GM19035 (cell line): ENCODE measurements at regions not wholly inside any gene's neighbourhood (a gene's known extent, or its start where the extent isn't known, plus 50 kb on each side); places are given as distances from the start of the nearest gene placed in this dataset.

Source experiments
- ATAC-seq: cut with Tn5 transposase; IDR thresholded peaks from one replicate; pipeline ENCODE4 v1.9.1; 2021; ENCODE audit not compliant: unreplicated experiment

DNA sequence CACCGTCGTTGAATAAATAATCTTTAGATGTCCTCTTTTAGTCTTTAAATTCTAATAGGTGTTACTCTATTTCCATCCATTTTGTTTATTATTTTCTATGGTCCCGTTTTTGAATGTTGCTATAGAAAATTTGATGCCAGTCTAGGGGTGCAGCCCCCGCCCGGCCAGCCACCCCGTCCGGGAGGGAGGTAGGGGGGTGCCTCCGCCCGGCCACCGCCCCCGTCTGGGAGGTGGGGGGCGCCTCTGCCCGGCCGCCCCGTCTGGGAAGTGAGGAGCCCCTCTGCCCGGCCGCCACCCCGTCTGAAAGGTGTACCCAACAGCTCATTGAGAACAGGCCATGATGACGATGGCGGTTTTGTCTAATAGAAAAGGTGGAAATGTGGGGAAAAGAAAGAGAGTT, 2372.2 kb upstream of the WWC1 start:
- ATAC-seq: no peak

- ATAC-seq: no peak
Measured at GRCh38 chr5:165920655-165921054, 2370.8 kb upstream of the WWC1 start.

GRCh38 chr5:165928971-165929370, 2362.5 kb upstream of the WWC1 start:
- ATAC-seq: no peak

GRCh38 chr5:165940541-165940940, 2350.9 kb upstream of the WWC1 start:
- ATAC-seq: no peak

GRCh38 chr5:165956854-165957253, 2334.6 kb upstream of the WWC1 start:
- ATAC-seq: no peak

- ATAC-seq: no peak
Measured at GRCh38 chr5:165981671-165982070, 2309.8 kb upstream of the WWC1 start.

DNA sequence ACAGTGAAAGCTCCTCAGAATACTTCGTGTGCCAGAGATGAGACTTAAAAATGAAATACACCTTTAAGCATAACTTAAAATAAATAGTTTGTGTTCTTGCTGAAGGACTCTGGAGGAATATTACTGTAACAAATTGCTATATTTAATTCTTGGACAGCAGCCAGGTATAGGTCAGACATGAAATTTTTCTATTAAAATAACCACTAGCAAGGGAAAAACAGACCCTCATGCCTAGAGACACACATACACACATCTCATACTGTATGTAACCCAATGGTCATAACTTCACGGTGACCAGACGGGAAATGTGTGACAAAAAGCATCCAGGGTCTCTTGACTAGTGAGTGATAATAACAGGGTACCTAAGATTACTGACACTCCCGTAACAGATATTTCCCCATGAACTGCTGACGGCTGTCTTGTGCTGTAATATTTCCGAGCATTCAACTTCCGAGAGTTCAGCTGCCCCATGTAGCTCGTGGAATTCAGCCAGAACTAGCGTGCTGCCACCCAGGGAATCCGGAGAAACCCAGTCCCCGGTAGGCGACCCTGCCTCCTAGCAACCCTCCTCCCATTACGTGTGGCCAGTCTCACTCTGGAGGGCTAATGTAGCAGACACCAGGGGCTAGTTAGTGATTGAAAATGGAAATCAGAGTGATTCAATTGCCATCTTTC, 2295.1 kb upstream of the WWC1 start:
- ATAC-seq: no peak

GRCh38 chr5:165999693-166000320, 2291.6 kb upstream of the WWC1 start:
- ATAC-seq: no peak

- no peak for ATAC-seq
Measured at GRCh38 chr5:166004006-166004405, 2287.4 kb upstream of the WWC1 start.

GRCh38 chr5:166013415-166013814, 2278.0 kb upstream of the WWC1 start:
- no peak for ATAC-seq

DNA sequence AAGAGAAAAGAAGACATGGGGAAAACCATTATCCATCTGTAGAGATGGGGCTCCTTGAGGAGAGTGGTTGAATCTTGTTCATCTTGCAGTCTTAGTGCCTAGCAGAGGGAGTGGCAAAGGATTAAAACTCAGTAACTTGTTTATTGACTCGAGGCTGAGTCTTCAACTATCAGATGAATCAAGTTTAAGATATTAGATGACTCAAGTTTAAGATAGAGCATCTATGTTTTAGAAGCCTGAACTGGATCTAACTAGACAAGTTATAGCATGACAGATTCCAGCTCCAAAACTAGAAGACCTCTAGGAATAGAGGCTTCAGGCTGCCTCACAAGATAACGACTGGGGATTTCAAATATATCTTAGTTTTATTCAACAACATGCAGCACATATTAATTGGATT, 2277.2 kb upstream of the WWC1 start:
- ATAC-seq: no peak

- no peak for ATAC-seq
Measured at GRCh38 chr5:166018716-166019115, 2272.7 kb upstream of the WWC1 start.

DNA sequence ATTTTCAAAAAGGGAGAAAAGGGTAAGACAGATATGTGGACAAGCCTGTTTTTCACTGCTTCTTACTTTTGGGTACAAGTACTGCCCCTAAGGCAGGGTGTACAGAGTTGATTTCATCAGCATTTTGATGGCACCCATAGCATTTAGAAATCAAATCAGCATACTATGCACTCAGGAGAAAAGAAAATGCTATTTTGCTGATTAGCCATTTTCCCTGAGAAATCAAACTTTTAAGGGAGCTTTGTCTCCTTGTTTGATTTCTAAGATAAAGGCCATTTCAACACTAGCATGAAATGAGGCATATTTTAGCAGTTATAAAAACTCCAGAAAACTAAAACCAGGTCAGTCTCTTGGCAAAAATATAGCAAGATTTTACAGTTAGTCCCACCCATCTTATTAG, 2269.4 kb upstream of the WWC1 start:
- no peak for ATAC-seq

GRCh38 chr5:166024970-166025369, 2266.5 kb upstream of the WWC1 start:
- no peak for ATAC-seq

DNA sequence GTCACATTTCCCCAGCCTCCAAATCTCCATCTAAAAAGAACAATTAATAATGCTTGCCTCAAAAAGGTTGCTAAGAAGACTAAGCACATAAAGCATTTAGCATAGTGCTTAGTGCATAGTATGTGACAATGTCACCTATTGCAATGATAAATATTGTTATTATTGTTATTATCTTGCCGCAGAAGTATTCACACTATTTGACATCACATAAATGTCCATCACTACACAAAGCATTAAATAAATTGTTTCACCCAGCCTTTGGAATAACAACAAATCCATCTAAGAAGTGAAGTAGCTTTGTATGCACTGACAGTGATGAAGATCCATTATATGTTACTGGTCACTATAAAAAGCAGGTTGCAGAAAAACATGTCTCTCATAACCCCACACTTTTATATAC, 2263.9 kb upstream of the WWC1 start:
- no peak for ATAC-seq

- ATAC-seq: no peak
Measured at GRCh38 chr5:166031926-166032325, 2259.5 kb upstream of the WWC1 start.

- no peak for ATAC-seq
Measured at GRCh38 chr5:166032601-166033000, 2258.8 kb upstream of the WWC1 start.

GRCh38 chr5:166045961-166046360, 2245.5 kb upstream of the WWC1 start:
- ATAC-seq: no peak

DNA sequence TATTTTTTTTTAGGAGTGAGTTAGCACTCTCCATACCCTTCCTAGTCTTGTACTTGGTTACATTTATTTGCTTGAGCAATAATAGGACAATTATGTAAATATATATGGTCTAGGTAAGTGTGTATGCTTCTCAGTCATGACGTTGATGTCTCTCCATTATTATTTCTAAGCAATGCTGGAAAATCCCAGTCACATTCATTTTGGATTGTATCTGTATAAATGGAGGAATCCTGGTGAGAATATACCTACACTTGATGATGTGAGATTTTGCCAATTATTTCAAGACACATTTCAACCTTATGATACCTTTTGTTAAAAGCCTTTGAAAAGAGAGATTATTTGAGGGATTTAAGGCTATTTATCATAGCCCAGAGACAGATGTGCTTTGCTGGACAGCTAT, 2244.5 kb upstream of the WWC1 start:
- ATAC-seq: no peak

DNA sequence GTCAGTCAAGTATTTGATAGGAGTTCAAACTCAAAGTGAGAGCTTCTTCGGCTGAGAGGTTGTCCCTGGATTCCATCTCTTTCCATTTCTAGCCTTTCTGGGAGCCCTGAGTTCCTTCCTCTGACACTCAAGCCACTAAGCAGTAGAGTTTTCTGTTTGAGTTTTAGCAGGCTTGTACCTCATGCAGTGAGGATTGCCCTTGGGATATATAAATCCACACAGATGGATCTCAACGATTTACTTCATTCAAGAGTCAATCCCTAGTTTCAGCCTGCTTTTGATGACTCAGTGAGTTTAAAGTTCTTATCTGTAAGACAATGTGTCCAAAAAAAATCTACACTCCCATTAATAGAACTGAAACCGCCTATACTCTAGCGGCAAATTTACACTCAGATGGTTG, 2240.9 kb upstream of the WWC1 start:
- no peak for ATAC-seq

DNA sequence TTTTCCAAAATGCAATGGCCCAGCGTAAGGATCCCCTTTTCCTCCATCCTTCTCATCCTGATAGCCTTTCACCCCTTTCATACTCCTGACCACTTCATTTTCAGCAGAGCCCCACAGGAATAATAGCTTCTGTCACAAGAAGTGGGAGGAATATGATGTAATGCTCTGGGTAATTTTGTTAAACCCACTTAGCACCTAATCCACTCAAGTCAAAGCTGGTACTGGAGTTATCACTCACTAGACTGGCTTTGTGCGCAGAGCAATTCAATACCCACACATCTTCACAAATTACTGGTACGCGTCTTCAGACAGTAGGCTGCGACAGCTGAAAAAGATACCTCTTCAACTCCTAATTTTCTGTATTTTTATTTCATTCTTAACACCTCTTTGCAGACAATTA, 2232.8 kb upstream of the WWC1 start:
- no peak for ATAC-seq

GRCh38 chr5:166062094-166062493, 2229.4 kb upstream of the WWC1 start:
- ATAC-seq: no peak

GRCh38 chr5:166062719-166063118, 2228.7 kb upstream of the WWC1 start:
- ATAC-seq: no peak
